Immature natural killer cell (primary cell): ENCODE measurements at regions not wholly inside any gene's neighbourhood (a gene's known extent, or its start where the extent isn't known, plus 50 kb on each side); places are given as distances from the start of the nearest gene placed in this dataset.

Source experiments
- DNase-seq, 3 donors: peaks; one replicate each; pipeline ENCODE4 v3.0.0; 2022; ENCODE audit warnings: mixed read lengths in 1 of 3
- H3K27ac Mint-ChIP-seq, 6 donors: one replicate each; pipeline ENCODE4 v1.8.0; 2020; ENCODE audit warnings: mixed read lengths in 6 of 6, mild to moderate bottlenecking in 5 of 6, inconsistent platforms in 4 of 6, moderate library complexity in 3 of 6
- H3K27me3 Mint-ChIP-seq, 3 donors: one replicate each; pipeline ENCODE4 v1.8.0; 2020 to 2021; ENCODE audit warnings: low read depth in 3 of 3, mild to moderate bottlenecking in 3 of 3, mixed read lengths in 3 of 3, moderate library complexity in 3 of 3, inconsistent platforms in 1 of 3
- H3K36me3 Mint-ChIP-seq, 3 donors: one replicate each; pipeline ENCODE4 v1.8.0; 2020; ENCODE audit warnings: mixed read lengths in 3 of 3, inconsistent platforms in 2 of 3, mild to moderate bottlenecking in 2 of 3
- H3K4me1 Mint-ChIP-seq, 2 donors: one replicate each; pipeline ENCODE4 v1.8.0; 2020; ENCODE audit warnings: inconsistent platforms in 2 of 2, mild to moderate bottlenecking in 2 of 2, mixed read lengths in 2 of 2, moderate library complexity in 1 of 2
- H3K4me3 Mint-ChIP-seq, 5 donors: one replicate each; pipeline ENCODE4 v1.8.0; 2020; ENCODE audit warnings: mild to moderate bottlenecking in 5 of 5, mixed read lengths in 5 of 5, inconsistent platforms in 3 of 5, moderate library complexity in 3 of 5
- H3K9me3 Mint-ChIP-seq, 6 donors: one replicate each; pipeline ENCODE4 v1.8.0; 2020; ENCODE audit warnings: mild to moderate bottlenecking in 6 of 6, mixed read lengths in 6 of 6, inconsistent platforms in 4 of 6, moderate library complexity in 3 of 6

DNA sequence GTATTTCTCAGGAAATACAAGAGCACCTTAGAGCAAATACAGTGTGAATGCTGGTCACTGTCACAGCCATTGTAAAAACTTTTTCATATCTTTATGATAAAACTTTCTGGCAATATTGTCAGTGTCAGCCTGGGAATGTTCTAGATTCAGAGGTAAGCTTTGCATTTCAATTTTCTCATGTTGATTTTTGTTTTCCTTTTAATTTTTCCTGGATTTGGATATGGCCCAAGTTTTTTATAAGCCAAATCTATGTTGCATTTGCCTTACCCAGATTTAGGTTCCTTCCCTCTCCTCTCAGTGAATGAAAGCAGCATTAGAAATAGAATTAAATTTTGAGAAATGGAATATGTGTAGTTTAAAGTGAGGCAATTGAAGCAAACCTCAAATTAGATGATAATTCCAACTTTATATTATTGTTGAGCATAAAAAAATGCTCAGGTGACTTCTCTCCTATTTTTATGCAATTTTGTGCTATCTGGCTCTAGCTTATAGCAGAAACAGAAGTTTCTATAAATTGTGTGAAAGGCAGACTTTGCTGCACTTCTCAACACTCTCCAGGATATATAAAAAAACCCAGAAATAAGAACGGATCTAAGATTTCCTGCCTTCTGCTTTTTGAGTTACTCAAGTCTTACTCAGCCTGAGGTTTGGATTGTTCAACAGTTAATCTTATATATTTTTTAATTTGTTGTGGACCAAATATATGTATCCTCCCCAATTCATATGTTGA is 368.2 kb upstream of the PRICKLE1 start:
- no peaks in the 10 kb centered on the region for H3K4me1 Mint-ChIP-seq
- H3K9me3 Mint-ChIP-seq = peaks cover 7 to 22% (median 16%) of the 10 kb centered on the region in 6 donors
- H3K27ac Mint-ChIP-seq = no peak overlapping the region
- H3K4me3 Mint-ChIP-seq = no peak overlapping the region
- DNase-seq = no peak
- no peaks in the 10 kb centered on the region for H3K36me3 Mint-ChIP-seq
- peaks cover 0 to 2% (median 0%) of the 10 kb centered on the region in 3 donors for H3K27me3 Mint-ChIP-seq

GRCh38 chr12:42957136-42957535 is 367.6 kb upstream of the PRICKLE1 start:
- no peak for DNase-seq
- Mint-ChIP-seq H3K36me3 (no peaks in the 10 kb centered on the region), H3K4me1 (no peaks in the 10 kb centered on the region), H3K27me3 (no peaks in the 10 kb centered on the region), H3K27ac (no peak overlapping the region), H3K9me3 (peaks cover 10 to 26% (median 17%) of the 10 kb centered on the region in 6 donors), H3K4me3 (no peak overlapping the region)

- Mint-ChIP-seq H3K27ac (no peak overlapping the region), H3K27me3 (no peaks in the 10 kb centered on the region), H3K4me1 (no peaks in the 10 kb centered on the region), H3K9me3 (peaks cover 13 to 36% (median 20%) of the 10 kb centered on the region in 6 donors), H3K36me3 (no peaks in the 10 kb centered on the region), H3K4me3 (no peak overlapping the region)
- no peak for DNase-seq
Observed at GRCh38 chr12:42953021-42953420, 363.5 kb upstream of the PRICKLE1 start.

DNA sequence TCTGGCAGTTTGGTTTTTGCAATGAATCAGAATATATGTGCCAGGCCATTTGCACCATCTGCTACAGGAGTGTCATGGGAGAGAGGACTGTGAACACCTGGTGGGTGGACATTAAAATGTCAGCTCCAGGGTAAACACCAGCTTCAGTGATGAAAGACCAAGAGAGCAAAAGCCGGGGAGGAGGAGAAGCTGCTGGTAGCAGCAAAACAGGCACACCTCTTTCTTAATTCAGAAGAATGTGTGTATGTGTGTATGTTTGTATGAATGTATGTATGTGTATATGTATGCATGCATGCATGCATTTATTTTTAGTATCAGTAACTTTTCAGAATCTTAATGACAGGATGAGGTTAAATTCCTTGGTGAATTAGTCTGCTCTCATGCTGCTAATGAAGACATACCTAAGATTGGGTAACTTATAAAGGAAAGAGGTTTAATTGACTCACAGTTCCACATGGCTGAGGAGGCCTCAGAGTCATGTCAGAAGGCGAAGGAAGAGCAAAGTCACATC is 357.4 kb upstream of the PRICKLE1 start:
- H3K4me1 Mint-ChIP-seq = no peaks in the 10 kb centered on the region
- H3K4me3 Mint-ChIP-seq = no peak overlapping the region

DNA sequence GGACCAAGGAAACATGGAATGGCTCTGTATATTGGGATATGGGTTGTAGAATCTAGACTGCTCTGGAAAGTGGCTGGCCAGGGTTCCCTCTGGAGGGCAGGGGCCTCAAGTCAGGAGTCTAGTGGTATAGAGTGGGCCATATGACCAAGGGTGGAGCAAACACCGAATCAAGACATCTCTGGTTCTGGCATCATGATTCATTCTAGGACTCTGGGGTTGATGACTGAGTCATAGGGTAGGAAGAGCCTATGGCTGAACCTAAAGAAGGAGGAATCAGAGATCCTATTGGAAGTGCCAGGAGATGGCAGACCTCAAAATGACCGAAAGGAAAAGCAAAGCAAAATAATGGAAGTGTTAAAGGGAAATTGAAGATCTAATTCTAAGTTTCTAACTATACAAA is 356.4 kb upstream of the PRICKLE1 start:
- Mint-ChIP-seq H3K9me3 (peaks cover 21 to 64% (median 35%) of the 10 kb centered on the region in 6 donors), H3K4me3 (no peak overlapping the region), H3K36me3 (no peaks in the 10 kb centered on the region), H3K27me3 (no peaks in the 10 kb centered on the region), H3K4me1 (no peaks in the 10 kb centered on the region), H3K27ac (no peak overlapping the region)
- DNase-seq = no peak

More for the DNA sequence above, 357.4 kb upstream of the PRICKLE1 start:
- DNase-seq = no peak
- Mint-ChIP-seq H3K9me3 (peaks cover 13 to 59% (median 29%) of the 10 kb centered on the region in 6 donors), H3K36me3 (no peaks in the 10 kb centered on the region), H3K27me3 (no peaks in the 10 kb centered on the region), H3K27ac (no peak overlapping the region)

DNA sequence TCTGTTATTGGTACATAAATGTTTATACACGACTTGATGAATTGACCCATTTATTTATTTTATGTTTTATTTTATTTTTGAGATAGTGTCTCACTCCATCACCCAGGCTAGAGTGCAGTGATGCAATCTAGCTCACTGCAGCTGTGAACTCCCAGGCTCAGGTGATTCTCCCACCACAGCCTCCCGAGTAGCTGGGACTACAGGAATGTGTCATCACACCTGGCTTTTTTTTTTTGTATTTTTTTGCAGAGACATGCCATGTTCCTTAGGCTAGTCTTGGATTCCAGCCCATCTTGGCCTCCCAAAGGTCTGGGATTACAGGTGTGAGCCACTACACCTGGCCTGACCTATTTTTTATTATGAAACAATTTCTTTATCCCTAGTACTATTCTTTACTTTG is 355.0 kb upstream of the PRICKLE1 start:
- Mint-ChIP-seq H3K4me1 (no peaks in the 10 kb centered on the region), H3K4me3 (no peak overlapping the region), H3K9me3 (peaks cover 25 to 58% (median 41%) of the 10 kb centered on the region in 6 donors), H3K27ac (no peak overlapping the region), H3K36me3 (no peaks in the 10 kb centered on the region), H3K27me3 (no peaks in the 10 kb centered on the region)
- no peak for DNase-seq

- Mint-ChIP-seq H3K9me3 (peaks cover 9 to 29% (median 18%) of the 10 kb centered on the region in 6 donors), H3K36me3 (no peaks in the 10 kb centered on the region), H3K27ac (no peak overlapping the region), H3K27me3 (no peaks in the 10 kb centered on the region), H3K4me1 (no peaks in the 10 kb centered on the region), H3K4me3 (no peak overlapping the region)
- no peak for DNase-seq
Observed at GRCh38 chr12:42936991-42937390, 347.4 kb upstream of the PRICKLE1 start.

DNA sequence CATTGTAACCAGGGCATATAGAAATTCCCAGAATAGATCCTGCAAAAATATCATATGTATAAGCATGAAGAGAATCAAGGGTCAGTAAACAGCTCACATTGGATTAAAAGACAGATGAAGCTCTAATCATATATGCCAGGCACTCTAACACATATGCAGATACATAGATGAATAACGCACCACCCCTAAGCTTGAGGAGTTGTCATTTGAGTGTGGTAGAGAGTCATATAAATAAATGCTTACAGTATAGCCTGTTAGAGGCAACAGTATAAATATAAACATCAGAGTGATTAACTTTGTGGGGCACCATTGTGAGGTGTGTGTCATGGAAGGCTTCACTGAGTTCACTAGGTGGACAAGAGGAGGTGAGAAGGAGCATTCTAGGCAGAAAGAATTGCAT is 346.7 kb upstream of the PRICKLE1 start:
- H3K36me3 Mint-ChIP-seq = no peaks in the 10 kb centered on the region
- DNase-seq = no peak
- peaks cover 3 to 23% (median 16%) of the 10 kb centered on the region in 6 donors for H3K9me3 Mint-ChIP-seq
- no peaks in the 10 kb centered on the region for H3K27me3 Mint-ChIP-seq
- no peaks in the 10 kb centered on the region for H3K4me1 Mint-ChIP-seq
- no peak overlapping the region for H3K27ac Mint-ChIP-seq
- H3K4me3 Mint-ChIP-seq = no peak overlapping the region

- Mint-ChIP-seq H3K36me3 (no peaks in the 10 kb centered on the region), H3K27me3 (no peaks in the 10 kb centered on the region), H3K4me3 (no peak overlapping the region), H3K9me3 (peaks cover 0 to 20% (median 13%) of the 10 kb centered on the region in 6 donors), H3K4me1 (no peaks in the 10 kb centered on the region), H3K27ac (no peak overlapping the region)
- DNase-seq = no peak
Observed at GRCh38 chr12:42935756-42936155, 346.2 kb upstream of the PRICKLE1 start.

DNA sequence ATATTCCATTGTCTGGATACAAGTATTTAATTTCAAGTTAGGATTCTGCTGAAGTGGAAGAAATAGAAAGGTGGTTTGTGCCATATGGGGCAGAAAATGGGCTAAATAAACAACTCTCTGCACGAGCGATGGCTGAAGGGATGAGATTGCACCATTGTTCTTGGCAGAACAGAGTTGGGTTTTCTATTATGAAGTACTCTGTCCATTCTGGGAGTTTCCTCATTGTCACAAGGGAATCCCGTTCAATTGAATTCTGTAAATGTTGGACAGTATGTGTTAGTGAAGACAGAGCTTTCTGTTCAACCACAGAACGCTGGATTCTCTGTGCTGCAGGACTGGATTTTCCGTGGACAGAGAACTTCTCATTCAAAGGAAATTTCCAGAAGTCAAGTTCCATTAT is 345.5 kb upstream of the PRICKLE1 start:
- Mint-ChIP-seq H3K27me3 (no peaks in the 10 kb centered on the region), H3K4me3 (no peak overlapping the region), H3K4me1 (no peaks in the 10 kb centered on the region), H3K27ac (no peak overlapping the region), H3K36me3 (no peaks in the 10 kb centered on the region), H3K9me3 (peaks cover 0 to 17% (median 9%) of the 10 kb centered on the region in 6 donors)
- DNase-seq = no peak

DNA sequence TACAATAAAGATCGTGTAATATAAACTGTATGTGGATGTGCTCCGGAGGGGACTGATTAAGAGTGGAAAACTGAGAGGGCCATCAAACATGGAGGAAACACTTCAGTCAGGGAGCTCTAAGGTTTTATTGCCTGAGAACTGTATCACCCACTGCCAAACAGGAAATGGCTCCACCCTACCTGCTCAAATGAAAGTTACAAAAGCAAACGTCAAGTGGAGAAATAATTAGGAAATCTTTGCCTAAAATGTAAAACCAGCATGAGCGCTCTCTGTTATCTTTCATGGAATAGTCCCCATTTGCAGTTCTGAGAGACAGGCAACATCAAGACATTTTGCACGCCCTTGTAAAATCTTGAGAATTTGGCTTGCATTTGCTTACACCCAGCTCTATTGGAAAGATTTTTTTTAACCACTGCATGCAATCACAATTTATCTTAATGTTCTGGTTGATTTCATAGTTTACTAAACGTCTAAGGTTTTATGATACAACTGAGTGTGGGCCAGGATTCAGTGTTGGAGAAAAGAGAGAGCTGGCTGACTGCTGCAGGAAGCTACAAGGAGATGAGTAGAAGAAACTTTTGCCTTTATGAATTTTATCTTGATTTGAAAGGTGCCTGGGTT is 344.0 kb upstream of the PRICKLE1 start:
- H3K4me3 Mint-ChIP-seq = no peak overlapping the region
- no peaks in the 10 kb centered on the region for H3K36me3 Mint-ChIP-seq
- H3K27me3 Mint-ChIP-seq = no peaks in the 10 kb centered on the region
- no peak for DNase-seq
- peaks cover 0 to 14% (median 7%) of the 10 kb centered on the region in 6 donors for H3K9me3 Mint-ChIP-seq
- H3K4me1 Mint-ChIP-seq = no peaks in the 10 kb centered on the region
- H3K27ac Mint-ChIP-seq = no peak overlapping the region

GRCh38 chr12:42932936-42933335 is 343.4 kb upstream of the PRICKLE1 start:
- H3K27ac Mint-ChIP-seq = no peak overlapping the region

DNA sequence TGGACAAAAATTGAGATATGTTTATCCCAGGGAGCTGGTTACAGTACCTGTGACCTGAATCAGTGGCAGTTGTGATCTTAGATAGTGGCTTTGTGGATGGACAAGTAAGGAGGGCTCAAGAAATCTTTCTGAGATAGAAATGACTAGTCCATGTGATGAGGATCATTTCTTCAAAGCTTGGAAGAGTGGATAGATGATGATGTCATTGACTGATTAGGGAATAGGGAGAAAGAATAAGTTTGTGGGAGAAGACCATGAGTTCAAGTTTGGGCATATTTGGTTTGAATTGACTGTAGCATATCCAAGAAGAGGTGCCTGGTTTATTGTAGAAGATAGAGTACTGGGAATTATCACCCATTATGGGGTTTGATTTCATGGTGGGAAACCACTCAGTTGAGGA is 336.7 kb upstream of the PRICKLE1 start:
- DNase-seq = no peak
- H3K4me1 Mint-ChIP-seq = no peaks in the 10 kb centered on the region
- H3K27me3 Mint-ChIP-seq = peaks cover 0 to 1% (median 0%) of the 10 kb centered on the region in 3 donors
- H3K9me3 Mint-ChIP-seq = peaks cover 0 to 9% (median 7%) of the 10 kb centered on the region in 6 donors
- H3K4me3 Mint-ChIP-seq = no peak overlapping the region
- no peak overlapping the region for H3K27ac Mint-ChIP-seq
- H3K36me3 Mint-ChIP-seq = no peaks in the 10 kb centered on the region

More at GRCh38 chr12:42932936-42933335, 343.4 kb upstream of the PRICKLE1 start:
- Mint-ChIP-seq H3K27me3 (no peaks in the 10 kb centered on the region), H3K4me3 (no peak overlapping the region), H3K9me3 (peaks cover 0 to 14% (median 7%) of the 10 kb centered on the region in 6 donors), H3K36me3 (no peaks in the 10 kb centered on the region), H3K4me1 (no peaks in the 10 kb centered on the region)
- DNase-seq = no peak

GRCh38 chr12:42924482-42924881 is 334.9 kb upstream of the PRICKLE1 start:
- H3K9me3 Mint-ChIP-seq = peaks cover 0 to 13% (median 7%) of the 10 kb centered on the region in 6 donors
- H3K36me3 Mint-ChIP-seq = no peaks in the 10 kb centered on the region
- no peak overlapping the region for H3K27ac Mint-ChIP-seq
- H3K27me3 Mint-ChIP-seq = peaks cover 0 to 1% (median 0%) of the 10 kb centered on the region in 3 donors
- H3K4me1 Mint-ChIP-seq = no peaks in the 10 kb centered on the region
- H3K4me3 Mint-ChIP-seq = no peak overlapping the region
- no peak for DNase-seq
